Karpas-422 (cell line): ENCODE measurements at regions not wholly inside any gene's neighbourhood (a gene's known extent, or its start where the extent isn't known, plus 50 kb on each side); places are given as distances from the start of the nearest gene placed in this dataset.
"Not testable (repeated sequence)": the region's sequence is repeated elsewhere in the genome, so short reads cannot be mapped to it uniquely, and the experiment has no call there.

Source experiments
- DNase-seq: peaks from one replicate; pipeline ENCODE4 v3.0.0-alpha.2; 2015
- H2AFZ ChIP-seq: fragments of 200-600 bp; sonication (generic); 2 replicates; pipeline ENCODE4 v1.6.1; 2014; ENCODE audit warnings: antibody characterized with exemption, low read length, mixed read lengths
- H3K27ac ChIP-seq: fragments of 200-600 bp; sonication (generic); 2 replicates; pipeline ENCODE4 v1.5.1; 2014; ENCODE audit warnings: mild to moderate bottlenecking, low read length, moderate library complexity
- H3K27me3 ChIP-seq: fragments of 200-600 bp; sonication (generic); 2 replicates; pipeline ENCODE4 v1.6.1; 2014; ENCODE audit warnings: low read length, mixed read lengths
- H3K36me3 ChIP-seq: fragments of 200-600 bp; sonication (generic); 2 replicates; pipeline ENCODE4 v1.6.1; 2014; ENCODE audit warnings: low read length, mixed read lengths; ENCODE audit not compliant: insufficient read depth
- H3K4me1 ChIP-seq: fragments of 200-600 bp; sonication (generic); 2 replicates; pipeline ENCODE4 v1.6.1; 2014; ENCODE audit warnings: mild to moderate bottlenecking, low read length, mixed read lengths
- H3K4me2 ChIP-seq: fragments of 200-600 bp; sonication (generic); 2 replicates; pipeline ENCODE4 v1.6.1; 2014; ENCODE audit warnings: low read length, low read depth, mild to moderate bottlenecking; ENCODE audit not compliant: poor library complexity, severe bottlenecking
- H3K4me3 ChIP-seq: fragments of 200-600 bp; sonication (generic); 2 replicates; pipeline ENCODE4 v1.5.1; 2014; ENCODE audit warnings: mild to moderate bottlenecking, antibody characterized with exemption, low read length, mixed read lengths
- H3K79me2 ChIP-seq: fragments of 200-600 bp; sonication (generic); 2 replicates; pipeline ENCODE4 v1.6.1; 2014; ENCODE audit warnings: mild to moderate bottlenecking, low read length, mixed read lengths
- H3K9ac ChIP-seq: fragments of 200-600 bp; sonication (generic); 2 replicates; pipeline ENCODE4 v1.6.0; 2014; ENCODE audit warnings: low read length
- H3K9me2 ChIP-seq: fragments of 200-600 bp; sonication (generic), shearing (Covaris generic); replicated peaks from 2 replicates; pipeline ENCODE4 v1.6.0; 2014; ENCODE audit warnings: mild to moderate bottlenecking, low read length, moderate library complexity; ENCODE audit not compliant: insufficient read depth
- H3K9me3 ChIP-seq: fragments of 300-700, 200-600 bp; sonication (generic); 2 replicates; pipeline ENCODE4 v1.6.1; 2014; ENCODE audit warnings: low read length, mixed read lengths
- H4K20me1 ChIP-seq: fragments of 200-600 bp; sonication (generic); 2 replicates; pipeline ENCODE4 v1.6.1; 2014; ENCODE audit warnings: mild to moderate bottlenecking, antibody characterized with exemption, low read length, low read depth; ENCODE audit not compliant: insufficient read depth

- no peak overlapping the region for H2AFZ ChIP-seq
- no peaks in the 10 kb centered on the region for H4K20me1 ChIP-seq
- no peak for DNase-seq
- no peak overlapping the region for H3K4me3 ChIP-seq
- no peaks in the 10 kb centered on the region for H3K9me3 ChIP-seq
- H3K79me2 ChIP-seq: no peaks in the 10 kb centered on the region
- H3K9ac ChIP-seq: no peak overlapping the region
- H3K4me1 ChIP-seq: no peaks in the 10 kb centered on the region
- H3K27me3 ChIP-seq: no peaks in the 10 kb centered on the region
- no peak overlapping the region for H3K4me2 ChIP-seq
- no peak overlapping the region for H3K27ac ChIP-seq
- H3K9me2 ChIP-seq: no peaks in the 10 kb centered on the region
- H3K36me3 ChIP-seq: no peaks in the 10 kb centered on the region
Observed at GRCh38 chr4:123682931-123683330, 286.3 kb downstream of the SPRY1 start.

- H3K27ac ChIP-seq, H3K4me3 ChIP-seq, H3K4me2 ChIP-seq, H3K9me3 ChIP-seq, H3K9me2 ChIP-seq, H3K27me3 ChIP-seq, H4K20me1 ChIP-seq, H3K9ac ChIP-seq, H3K4me1 ChIP-seq, H3K79me2 ChIP-seq, DNase-seq, H2AFZ ChIP-seq, H3K36me3 ChIP-seq: not testable (repeated sequence)
Observed at GRCh38 chr4:123684937-123685336, 288.3 kb downstream of the SPRY1 start.

- H3K27ac ChIP-seq, H3K79me2 ChIP-seq, H4K20me1 ChIP-seq, H3K9ac ChIP-seq, DNase-seq, H3K4me3 ChIP-seq, H3K4me2 ChIP-seq, H2AFZ ChIP-seq, H3K4me1 ChIP-seq, H3K9me2 ChIP-seq, H3K27me3 ChIP-seq, H3K36me3 ChIP-seq, H3K9me3 ChIP-seq: not testable (repeated sequence)
Observed at GRCh38 chr4:123695531-123695930, 298.9 kb downstream of the SPRY1 start.

GRCh38 chr4:123696687-123697086 is 300.1 kb downstream of the SPRY1 start:
- no peaks in the 10 kb centered on the region for H3K4me1 ChIP-seq
- H3K27me3 ChIP-seq: no peaks in the 10 kb centered on the region
- H3K9me2 ChIP-seq: no peaks in the 10 kb centered on the region
- H2AFZ ChIP-seq: no peak overlapping the region
- H3K9ac ChIP-seq: no peak overlapping the region
- no peaks in the 10 kb centered on the region for H3K9me3 ChIP-seq
- no peak overlapping the region for H3K27ac ChIP-seq
- no peaks in the 10 kb centered on the region for H4K20me1 ChIP-seq
- DNase-seq: no peak
- H3K36me3 ChIP-seq: no peaks in the 10 kb centered on the region
- no peaks in the 10 kb centered on the region for H3K79me2 ChIP-seq
- H3K4me2 ChIP-seq: no peak overlapping the region
- H3K4me3 ChIP-seq: no peak overlapping the region

GRCh38 chr4:123698556-123698955 is 302.0 kb downstream of the SPRY1 start:
- no peak overlapping the region for H3K4me3 ChIP-seq
- no peak for DNase-seq
- H3K79me2 ChIP-seq: no peaks in the 10 kb centered on the region
- no peaks in the 10 kb centered on the region for H4K20me1 ChIP-seq
- H3K9ac ChIP-seq: no peak overlapping the region
- no peak overlapping the region for H3K4me2 ChIP-seq
- H3K9me2 ChIP-seq: no peaks in the 10 kb centered on the region
- H3K27me3 ChIP-seq: no peaks in the 10 kb centered on the region
- no peak overlapping the region for H2AFZ ChIP-seq
- H3K9me3 ChIP-seq: no peaks in the 10 kb centered on the region
- H3K4me1 ChIP-seq: no peaks in the 10 kb centered on the region
- no peak overlapping the region for H3K27ac ChIP-seq
- H3K36me3 ChIP-seq: no peaks in the 10 kb centered on the region

- Histone ChIP-seq H3K9me3 (no peaks in the 10 kb centered on the region), H3K4me1 (no peaks in the 10 kb centered on the region), H3K27ac (no peak overlapping the region), H3K36me3 (no peaks in the 10 kb centered on the region), H3K4me3 (no peak overlapping the region), H3K9me2 (no peaks in the 10 kb centered on the region), H4K20me1 (no peaks in the 10 kb centered on the region), H3K27me3 (no peaks in the 10 kb centered on the region), H3K4me2 (no peak overlapping the region), H2AFZ (no peak overlapping the region), H3K79me2 (no peaks in the 10 kb centered on the region), H3K9ac (no peak overlapping the region)
- no peak for DNase-seq
Observed at GRCh38 chr4:123699880-123700771, 303.5 kb downstream of the SPRY1 start.

- H3K4me3 ChIP-seq: no peak overlapping the region
- H3K9ac ChIP-seq: no peak overlapping the region
- H4K20me1 ChIP-seq: no peaks in the 10 kb centered on the region
- H3K4me1 ChIP-seq: no peaks in the 10 kb centered on the region
- no peaks in the 10 kb centered on the region for H3K9me2 ChIP-seq
- no peak for DNase-seq
- H3K27me3 ChIP-seq: no peaks in the 10 kb centered on the region
- no peaks in the 10 kb centered on the region for H3K79me2 ChIP-seq
- H3K36me3 ChIP-seq: no peaks in the 10 kb centered on the region
- no peak overlapping the region for H3K4me2 ChIP-seq
- H3K27ac ChIP-seq: no peak overlapping the region
- H2AFZ ChIP-seq: no peak overlapping the region
- no peaks in the 10 kb centered on the region for H3K9me3 ChIP-seq
Observed at GRCh38 chr4:123701131-123701575, 304.6 kb downstream of the SPRY1 start.

GRCh38 chr4:123705419-123705818 is 308.8 kb downstream of the SPRY1 start:
- no peaks in the 10 kb centered on the region for H3K27me3 ChIP-seq
- no peak overlapping the region for H3K27ac ChIP-seq
- no peaks in the 10 kb centered on the region for H3K36me3 ChIP-seq
- no peak overlapping the region for H3K4me2 ChIP-seq
- no peaks in the 10 kb centered on the region for H3K9me2 ChIP-seq
- no peaks in the 10 kb centered on the region for H4K20me1 ChIP-seq
- H3K9me3 ChIP-seq: no peaks in the 10 kb centered on the region
- H3K4me1 ChIP-seq: no peaks in the 10 kb centered on the region
- H2AFZ ChIP-seq: no peak overlapping the region
- no peaks in the 10 kb centered on the region for H3K79me2 ChIP-seq
- no peak for DNase-seq
- H3K4me3 ChIP-seq: no peak overlapping the region
- H3K9ac ChIP-seq: no peak overlapping the region
